HG03575 (cell line): ENCODE measurements at regions not wholly inside any gene's neighbourhood (a gene's known extent, or its start where the extent isn't known, plus 50 kb on each side); places are given as distances from the start of the nearest gene placed in this dataset.
"Not testable (repeated sequence)": the region's sequence is repeated elsewhere in the genome, so short reads cannot be mapped to it uniquely, and the experiment has no call there.

Source experiments
- ATAC-seq: cut with Tn5 transposase; IDR thresholded peaks from one replicate; pipeline ENCODE4 v1.9.1; 2021; ENCODE audit not compliant: unreplicated experiment, insufficient number of reproducible peaks, low FRiP score; ENCODE audit errors: extremely low read depth

DNA sequence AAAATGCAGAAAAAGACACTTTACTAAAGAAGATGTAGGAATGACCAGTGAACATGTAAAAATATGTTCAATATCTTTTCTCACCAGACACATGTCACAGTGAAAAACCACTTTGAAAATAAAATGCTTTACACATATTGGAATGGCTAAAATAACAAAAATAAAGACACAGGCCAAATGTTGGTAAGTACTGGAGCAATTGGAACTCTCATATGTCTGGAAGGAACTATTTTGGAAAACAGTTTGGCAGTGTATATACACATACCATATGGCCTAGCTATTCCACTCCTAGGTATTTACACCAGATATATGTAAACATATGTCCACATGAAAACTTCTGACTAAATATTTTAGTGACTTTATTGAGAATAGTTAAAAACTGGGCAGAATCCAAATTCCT, 927.2 kb downstream of the BRINP3 start:
- no peak for ATAC-seq

DNA sequence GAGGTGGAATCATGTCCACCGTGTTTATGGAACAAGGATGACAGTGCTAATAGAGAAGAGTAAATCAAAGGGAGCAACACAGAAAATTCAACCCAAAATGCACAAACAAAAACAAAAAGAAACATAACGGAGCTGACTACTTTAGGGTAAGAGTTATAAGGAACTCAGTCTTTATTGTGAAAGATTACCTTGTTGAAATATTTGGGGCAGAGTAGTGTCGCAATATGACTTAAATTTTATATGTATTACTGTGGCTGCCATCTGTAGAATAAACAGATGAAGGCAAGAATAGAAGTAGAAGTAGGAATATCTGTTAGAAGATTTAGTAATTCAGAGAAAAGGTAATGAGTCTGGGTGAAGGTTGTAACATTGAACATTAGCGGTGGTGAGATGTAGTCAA, 913.9 kb downstream of the BRINP3 start:
- ATAC-seq = no peak

DNA sequence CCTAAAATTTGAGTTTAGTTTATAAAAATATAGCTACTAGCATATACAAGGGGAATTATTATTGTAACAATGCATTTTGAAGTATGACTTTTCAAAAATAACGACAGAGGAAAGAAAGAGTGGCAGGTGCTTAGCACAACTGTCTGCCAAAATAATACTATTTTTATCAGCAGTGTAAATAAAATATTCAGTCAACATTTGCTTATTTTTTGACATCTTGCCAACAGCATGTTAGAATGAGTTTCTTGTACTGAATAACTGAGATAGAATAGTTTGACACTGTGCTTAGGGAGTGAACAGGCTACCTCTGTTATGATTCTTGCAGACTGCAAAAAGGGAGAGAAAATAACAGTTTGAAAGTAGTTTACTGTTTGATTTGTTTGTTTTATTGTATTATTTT, 909.8 kb downstream of the BRINP3 start:
- no peak for ATAC-seq

DNA sequence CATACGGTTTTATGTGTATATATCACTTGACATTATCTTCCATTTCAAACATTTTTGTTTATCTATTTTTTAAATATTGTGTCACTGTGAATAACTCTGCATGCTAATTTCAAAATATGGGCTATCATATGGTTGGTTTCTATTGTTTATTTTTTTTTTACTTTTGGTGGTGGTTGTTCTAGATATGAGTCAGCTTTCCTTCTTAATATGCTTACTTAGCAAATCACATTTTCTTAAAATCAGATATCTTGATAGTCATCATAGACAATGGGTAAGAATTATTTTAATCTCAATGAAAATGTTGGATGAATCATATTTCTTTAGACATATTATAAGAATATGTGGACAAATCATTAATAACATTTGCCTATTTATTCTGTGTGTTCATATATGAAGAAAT, 881.5 kb downstream of the BRINP3 start:
- no peak for ATAC-seq

DNA sequence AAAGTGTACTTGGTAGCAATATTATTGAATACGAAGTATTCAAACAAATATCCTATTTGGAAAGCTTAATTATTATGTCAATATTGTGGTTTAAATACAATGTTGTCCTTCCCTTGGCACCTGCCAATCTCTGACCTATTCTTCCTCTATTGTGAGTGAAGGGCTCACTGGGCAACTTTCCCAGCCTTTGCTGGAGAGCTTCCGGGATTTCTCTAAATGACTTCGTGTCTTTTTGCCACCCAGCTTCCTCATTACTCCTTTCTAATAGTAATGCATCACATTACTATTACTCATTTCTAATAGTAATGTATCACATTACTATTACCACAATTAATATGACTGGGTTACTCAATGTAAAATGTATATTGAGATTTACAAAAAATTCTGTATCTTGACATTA, 880.6 kb downstream of the BRINP3 start:
- no peak for ATAC-seq

DNA sequence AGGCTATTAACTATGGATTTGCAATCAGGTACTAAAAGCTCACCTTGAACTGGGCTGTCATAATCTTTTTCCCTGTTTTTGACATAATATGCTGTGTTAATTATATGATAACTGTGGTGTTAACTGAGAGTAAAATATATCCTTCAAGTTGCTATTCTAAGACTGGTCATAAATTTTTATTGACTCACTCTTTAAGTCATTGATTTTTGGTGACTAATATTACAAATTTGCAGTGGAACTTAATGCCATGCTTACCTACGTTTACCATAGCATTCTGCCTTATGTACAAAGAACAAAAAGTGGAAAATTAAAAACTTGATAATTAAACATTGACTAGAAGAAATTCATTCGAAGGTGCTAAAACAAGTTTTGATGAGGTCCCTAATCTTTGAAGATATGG, 872.4 kb downstream of the BRINP3 start:
- no peak for ATAC-seq

DNA sequence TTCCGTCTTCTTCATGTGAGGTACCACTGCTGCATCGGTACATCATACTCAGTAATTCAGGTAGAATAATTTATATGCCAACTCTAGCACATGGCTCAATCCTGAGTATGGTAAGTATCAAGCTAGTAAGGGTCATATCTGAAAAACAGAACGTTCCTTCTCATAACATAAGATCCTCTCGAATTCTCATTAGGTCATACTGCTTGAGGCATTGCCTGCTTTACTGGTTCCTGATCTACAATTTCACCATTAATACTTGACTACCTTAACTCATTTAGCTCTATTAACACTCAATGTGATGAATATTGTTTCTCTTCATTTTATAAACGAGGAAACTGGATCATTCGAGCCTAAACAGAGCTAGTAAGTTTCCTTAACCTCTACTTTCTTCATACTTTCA, 871.6 kb downstream of the BRINP3 start:
- ATAC-seq = no peak

DNA sequence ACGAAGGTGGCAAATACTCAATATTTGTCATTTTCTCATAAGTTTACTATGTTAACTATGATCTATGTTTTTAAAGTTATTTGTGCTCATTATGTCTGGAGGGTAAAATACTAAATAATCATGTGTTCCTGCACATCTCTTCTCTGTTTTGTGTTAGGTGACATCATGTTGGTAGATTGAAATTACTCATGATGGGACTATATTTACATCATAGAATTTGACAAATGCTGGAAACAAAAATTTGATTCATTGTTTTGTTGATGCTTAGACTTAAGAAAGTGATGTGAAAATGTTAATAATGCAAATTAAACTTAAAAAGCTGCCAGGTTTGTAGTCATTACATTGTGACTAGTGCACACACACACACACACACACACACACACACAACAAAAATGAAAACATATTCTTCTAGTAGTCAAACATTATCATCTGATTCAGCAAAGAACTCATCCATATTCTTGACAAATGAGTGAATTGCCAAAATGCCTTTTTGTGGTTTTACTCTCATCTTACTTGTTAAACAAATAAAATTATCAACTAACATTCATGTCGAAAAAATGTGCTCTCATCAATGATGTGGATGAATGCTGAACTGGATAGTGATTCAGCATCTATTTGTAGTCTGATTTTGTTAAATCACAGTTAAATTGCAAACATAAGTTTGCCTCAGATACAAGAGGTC, 870.7 kb downstream of the BRINP3 start:
- no peak for ATAC-seq

DNA sequence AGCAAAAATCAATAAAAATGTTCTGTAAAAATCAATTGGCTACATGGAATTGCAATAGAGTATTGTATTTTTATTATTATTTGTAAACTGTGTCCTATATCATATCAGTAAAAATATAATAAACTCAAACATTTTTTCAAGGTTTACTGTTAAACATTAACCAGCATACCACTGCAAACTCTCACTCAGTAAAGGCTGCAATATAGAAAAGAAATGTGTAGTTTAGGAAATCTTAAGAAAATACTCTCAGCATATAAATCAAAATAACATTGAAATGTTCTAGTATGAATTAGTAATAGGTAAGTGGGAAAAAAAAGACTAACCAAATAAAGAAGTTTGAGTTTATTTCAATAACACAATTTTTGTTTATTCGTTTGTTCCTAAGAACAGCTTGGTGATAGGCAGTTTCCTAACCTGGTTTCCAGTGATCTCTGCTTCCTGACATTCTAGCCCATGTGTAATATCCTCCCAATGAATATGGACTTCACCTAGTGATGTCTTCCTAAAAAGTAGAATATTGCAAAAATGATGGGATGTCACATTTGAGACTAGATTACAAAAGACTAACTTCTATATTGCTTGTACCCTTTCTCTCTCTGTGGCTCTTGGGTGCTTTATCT, 870.1 kb downstream of the BRINP3 start:
- ATAC-seq = no peak

DNA sequence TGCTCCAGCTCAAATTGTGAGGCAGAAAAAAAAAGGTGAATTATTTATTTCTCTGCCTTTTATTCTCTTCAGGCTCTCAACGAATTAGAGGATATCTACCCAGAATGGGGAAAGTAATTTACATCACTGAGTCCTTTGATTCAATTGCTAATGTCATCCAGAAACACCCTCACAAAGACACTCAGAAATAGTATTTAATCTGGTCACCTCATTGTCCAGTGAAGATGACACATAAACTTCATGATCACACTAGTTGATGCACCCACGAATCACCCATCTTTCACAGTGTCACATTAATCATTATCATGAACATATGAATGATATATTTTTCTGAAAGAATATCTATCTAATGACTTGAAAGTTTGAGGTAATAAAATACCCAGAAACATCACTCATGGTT, 868.5 kb downstream of the BRINP3 start:
- ATAC-seq = no peak

DNA sequence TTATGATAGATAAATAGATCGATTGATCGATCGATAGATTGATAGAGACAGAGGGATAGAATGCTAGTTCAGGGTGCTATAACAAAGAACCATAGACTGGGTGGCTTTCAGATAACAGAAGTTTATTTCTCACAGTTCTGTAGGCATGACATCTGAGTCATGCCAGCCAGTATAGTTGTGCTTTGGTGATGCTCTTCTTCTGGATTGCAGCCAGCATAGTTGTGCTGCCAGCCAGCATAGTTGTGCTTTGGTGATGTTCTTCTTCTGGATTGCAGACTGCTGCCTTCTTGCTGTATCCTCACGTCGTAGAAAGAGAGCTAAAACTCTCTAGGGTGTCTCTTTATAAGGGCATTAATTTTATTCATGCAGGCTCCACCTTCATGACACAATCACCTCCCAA, 860.8 kb downstream of the BRINP3 start:
- ATAC-seq = no peak

DNA sequence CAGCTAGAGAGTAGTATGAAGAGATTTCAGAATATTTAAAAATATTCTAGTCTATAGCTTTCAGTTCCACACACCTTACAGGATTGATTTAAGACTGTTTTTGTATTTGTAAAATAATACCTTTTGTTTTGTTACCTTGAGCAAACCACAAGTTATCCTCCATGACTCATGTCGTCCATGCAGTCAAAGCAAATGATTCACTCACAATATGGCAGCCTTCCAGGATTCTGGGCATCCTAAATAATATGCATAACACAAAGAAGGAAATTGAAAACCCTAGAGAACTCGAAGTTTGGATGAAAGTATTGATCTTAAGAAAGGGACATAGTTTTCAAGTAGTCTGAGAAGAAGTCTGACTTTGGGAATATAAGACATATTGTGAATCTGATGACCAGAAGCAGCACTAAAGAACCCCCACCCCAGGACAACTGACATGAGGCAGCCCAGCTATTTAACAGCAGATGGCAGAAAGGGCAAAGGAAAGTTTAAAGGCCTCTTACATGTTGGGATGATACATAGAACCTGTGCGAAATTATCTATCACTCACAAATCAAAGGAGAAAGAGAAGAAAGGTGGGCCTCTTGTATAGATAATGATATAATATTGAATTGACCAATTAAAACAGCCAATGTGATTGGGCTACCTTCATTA, 857.9 kb downstream of the BRINP3 start:
- no peak for ATAC-seq

DNA sequence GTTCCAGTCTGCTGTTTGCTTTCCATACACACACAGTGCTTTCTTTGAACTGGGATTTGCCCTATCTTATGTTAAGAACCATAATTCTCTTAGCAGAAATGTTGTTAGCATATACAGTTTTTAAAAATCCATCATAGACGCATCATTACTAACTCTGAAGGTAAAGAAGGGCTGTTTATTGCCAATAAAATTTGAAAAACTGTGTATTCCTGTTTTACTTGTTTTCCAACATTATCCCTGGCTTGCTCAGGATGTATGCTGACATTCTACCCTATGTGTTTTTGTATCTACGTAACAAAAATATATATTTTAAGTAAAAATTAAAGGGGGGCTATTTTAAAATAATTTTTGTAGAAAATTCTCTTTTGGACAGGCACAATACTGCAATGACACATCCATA, 857.2 kb downstream of the BRINP3 start:
- ATAC-seq = no peak

DNA sequence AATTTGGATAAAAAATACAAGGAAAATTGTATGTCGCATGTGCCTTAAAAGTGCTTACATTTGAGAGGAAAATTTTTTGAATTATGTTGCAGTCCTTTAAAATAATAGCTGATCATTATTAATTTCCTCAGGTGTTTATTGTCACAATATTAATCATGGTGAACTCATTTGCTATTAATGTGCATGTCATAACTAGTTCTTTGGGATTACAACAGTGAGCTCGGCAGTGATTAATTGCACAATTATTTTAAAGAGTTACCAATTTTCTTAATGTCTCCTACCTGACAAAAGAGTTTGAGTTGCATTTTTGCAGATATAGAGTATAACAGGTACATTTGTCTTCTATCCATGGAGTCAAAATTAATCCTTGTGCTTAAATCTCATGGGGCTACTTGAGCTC, 854.3 kb downstream of the BRINP3 start:
- ATAC-seq = no peak

DNA sequence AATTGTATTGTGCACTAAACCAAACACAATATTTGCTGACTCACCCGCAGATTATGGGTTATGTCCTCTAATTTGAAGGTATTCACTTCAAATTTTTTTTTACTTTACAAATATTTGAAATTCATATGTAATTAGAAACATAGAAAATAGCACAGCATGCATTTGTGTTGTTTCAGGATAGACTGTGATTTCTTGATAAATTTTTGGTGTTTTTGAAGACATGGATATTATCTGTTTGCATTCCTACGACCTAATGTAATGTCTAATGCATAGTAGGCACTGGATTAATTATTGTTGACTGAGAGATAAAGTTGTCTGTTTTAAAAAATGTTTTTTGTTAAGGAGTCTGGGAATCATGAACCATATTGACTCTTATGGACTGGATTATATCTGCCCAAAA, 850.2 kb downstream of the BRINP3 start:
- no peak for ATAC-seq

DNA sequence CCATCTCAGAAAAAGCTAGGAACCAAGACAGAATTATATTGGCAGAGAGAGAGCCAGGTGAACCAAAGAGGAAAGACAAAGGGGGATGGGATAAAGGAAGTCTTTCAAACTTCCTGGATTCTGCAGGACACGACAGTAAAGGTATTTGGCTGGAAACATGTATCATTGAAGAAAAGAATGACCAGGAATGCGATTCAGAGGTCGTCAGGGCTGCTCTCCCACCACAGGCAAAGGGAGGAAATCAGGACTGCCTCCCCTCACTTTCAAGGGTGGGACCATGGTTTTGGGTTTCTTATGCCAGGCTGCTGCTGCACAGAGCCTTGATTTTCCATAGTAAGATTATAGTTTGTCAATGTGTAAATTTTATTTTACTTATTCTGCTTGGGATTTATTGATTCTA, 848.8 kb downstream of the BRINP3 start:
- no peak for ATAC-seq

DNA sequence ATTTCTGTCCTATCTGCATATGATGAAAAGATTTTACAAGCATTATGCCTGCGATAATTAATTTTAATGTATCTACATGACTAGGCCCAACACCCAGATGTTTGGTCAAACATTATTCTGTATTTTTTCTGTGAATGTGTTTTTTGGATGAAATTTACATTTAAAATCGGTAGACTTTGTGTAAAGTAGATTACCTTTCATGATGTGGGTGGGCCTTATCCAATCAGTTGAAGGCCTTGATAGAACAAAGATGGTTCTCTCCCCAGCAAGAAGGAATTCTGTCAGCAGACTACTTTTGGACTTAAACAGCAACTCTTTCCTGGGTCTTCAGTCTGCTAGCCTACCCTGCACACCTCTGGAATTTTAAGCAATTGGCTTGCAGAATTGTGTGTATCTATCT, 844.0 kb downstream of the BRINP3 start:
- ATAC-seq = no peak

DNA sequence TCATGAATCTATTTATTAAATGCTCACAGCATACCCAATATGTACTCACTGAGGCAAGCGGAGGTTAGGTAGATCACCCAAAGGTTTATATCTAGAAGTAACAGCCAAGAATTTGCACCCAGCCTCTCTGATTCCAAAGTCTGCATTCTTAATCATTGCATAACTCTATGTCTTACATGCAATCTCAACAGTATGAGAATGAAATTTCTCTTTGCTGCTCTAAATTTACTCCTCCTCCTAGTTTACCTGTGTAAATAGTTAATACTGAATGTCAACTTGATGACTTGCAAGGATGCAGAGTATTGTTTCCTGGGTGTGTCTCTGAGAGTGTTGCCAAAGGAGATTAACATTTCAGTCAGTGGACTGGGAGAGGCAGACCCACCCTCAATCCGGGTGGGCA, 840.6 kb downstream of the BRINP3 start:
- ATAC-seq = no peak

DNA sequence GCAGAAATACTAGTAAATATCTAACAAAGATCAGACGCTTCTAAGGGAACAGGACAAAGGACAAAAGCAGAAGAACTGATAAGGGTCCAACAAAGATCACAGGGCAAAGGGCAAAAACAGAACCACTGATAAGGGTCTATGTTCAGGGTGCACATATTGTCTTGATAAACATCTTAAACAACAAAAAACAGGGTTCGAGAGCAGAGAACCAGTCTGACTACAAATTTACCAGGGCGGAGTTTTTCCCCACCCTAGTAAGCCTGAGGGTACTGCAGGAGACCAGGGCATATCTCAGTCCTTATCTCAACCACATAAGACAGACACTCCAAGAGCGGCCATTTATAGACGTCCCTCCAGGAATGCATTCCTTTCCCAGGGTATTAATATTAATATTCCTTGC, 833.5 kb downstream of the BRINP3 start:
- not testable (repeated sequence) for ATAC-seq

DNA sequence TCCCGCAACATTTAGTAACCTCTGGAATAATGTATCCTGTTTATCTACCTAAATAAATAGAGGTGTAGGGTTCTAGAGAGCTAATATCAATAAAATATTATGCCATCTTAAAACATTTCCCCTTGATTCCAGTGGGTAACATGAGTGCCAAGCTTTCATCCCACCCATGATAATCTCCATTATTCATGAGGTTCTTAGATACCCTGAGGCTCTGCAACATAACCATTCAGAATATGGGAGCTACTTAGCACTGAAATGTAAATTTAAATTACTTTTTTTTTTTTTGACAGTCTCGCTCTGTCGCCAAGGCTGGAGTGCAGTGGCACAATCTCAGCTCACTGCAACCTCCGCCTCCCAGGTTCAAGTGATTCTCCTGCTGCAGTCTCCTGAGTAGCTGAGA, 832.7 kb downstream of the BRINP3 start:
- no peak for ATAC-seq

DNA sequence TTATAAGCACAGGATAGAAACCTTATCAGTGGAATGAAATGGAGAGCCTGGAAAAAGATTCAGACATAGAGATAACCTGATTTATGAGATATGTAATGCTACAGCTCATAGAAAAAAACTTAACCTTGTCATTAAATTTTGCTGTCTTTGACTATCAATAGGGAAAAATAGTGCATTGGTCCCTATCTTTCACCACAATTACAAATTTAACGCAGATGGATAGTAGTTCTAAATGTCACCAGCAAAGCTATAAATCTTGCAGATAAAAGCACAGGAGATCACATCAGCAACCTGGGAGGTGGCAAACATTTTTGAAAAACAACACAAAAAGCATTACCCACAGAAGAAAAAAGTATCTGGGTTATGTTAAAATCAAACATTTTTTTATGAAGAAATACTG, 831.6 kb downstream of the BRINP3 start:
- no peak for ATAC-seq
